DMS 273 (cell line): ENCODE measurements at regions not wholly inside any gene's neighbourhood (a gene's known extent, or its start where the extent isn't known, plus 50 kb on each side); places are given as distances from the start of the nearest gene placed in this dataset.
"Not testable (repeated sequence)": the region's sequence is repeated elsewhere in the genome, so short reads cannot be mapped to it uniquely, and the experiment has no call there.

Experiments used
- DNase-seq: peaks from one replicate; lab custom pipeline; 2025; ENCODE audit not compliant: unreplicated experiment; lab: John Stamatoyannopoulos, UW

DNA sequence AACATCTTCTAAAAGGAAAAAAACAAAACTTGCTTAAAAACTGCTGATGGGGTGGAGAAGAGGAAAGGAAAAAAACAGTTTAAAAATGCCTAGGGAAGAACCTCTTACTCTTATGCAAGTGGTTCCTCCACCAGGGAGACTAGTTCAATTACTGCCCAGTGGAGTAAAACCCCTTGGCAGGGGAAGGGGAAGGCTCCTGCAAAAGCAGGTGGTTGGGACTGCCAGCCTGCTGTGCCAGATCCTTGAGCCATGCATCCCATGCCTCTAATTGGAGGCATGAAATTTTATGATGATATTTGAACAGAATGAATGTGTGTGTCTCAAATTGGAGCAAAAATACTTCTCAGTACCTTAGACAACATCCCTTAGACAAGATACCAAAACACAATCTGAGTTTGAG is 118.8 kb downstream of the FSCB start:
- DNase-seq: peak; percentile 68

DNA sequence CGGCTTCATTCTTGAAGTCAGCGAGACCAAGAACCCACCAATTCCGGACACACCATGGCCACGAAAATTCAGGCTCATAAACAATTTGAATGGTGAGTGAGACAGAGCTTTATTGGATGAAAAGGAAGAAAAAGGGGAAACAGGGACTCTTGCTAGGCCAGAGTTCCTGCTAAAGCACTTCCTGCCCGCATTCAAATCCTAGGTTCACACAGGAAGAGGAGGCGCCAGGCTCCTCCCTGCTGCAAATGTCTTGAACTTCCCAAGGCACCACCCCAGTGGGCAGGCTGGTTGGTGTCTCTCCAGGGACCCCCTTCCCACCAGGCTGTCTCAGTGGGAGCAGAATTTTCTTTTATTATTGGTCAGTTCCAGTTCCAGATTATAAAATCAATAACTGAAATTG is 121.2 kb downstream of the FSCB start:
- no peak for DNase-seq

DNA sequence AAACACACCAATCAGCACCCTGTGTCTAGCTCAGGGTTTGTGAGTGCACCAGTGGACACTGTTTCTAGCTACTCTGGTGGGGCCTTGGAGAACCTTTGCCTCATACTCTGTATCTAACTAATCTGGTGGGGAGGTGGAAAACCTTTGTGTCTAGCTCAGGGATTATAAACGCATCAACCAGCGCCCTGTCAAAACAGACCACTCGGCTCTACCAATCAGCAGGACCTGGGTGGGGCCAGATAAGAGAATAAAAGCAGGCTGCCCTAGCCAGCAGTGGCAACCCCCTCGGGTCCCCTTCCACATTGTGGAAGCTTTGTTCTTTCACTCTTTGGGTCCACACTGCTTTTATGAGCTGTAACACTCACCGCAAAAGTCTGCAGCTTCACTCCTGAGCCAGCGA is 121.8 kb downstream of the FSCB start:
- not testable (repeated sequence) for DNase-seq

GRCh38 chr14:44384601-44385293 is 122.3 kb downstream of the FSCB start:
- DNase-seq: not testable (repeated sequence)

GRCh38 chr14:44384093-44384492 is 123.0 kb downstream of the FSCB start:
- DNase-seq: peak; percentile 26

DNA sequence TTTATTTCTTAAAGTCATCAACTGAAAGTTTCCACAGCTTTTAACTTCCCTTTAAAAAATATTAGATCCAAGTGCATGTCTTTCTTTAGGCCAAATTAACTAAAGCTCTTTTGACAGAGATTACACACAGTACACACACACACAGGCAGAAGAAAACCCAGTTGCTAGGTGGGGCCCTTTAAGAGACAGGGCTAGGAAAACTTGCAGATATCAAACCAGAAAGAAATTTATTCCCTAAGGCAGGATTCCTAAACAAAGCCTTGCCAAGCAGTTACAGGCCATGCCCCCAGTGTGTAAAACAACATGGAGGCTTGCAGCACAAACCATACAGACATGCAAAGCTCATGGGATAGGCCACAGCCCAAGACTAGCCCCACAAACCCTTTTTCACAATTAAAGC is 123.4 kb downstream of the FSCB start:
- DNase-seq: no peak

DNA sequence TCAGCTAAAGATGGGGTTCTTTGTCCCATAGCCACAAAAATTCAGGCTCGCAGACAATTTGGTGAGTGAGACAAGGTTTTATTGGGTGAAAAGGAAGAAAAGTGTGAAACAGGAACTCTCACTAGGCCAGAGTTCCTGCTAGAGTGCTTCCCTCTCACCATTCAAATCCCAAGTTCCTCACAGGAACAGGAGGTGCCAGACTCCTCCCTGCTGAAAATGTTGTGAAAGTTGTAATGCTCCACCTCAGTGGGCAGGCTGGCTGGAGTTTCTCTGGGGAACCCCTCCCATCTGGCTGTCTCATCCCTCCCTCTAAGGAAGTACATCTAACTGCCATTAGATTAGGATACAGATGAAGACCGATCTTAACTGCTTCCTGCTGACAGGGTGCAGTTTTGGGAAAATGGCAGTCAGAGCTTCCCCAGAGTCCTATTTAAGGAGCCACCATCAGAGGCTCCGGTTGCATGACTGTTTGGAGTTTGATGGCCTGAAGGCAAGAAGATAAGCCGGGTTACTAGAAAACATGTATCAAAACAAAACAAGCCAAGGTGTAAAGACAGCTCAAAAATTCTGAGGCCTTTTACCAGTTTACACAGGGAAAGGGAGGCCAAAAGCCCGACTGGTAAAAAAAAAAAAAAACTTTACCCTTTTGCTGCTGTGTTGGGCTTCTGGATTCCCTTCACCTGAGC is 127.6 kb downstream of the FSCB start:
- peak; percentile 19 for DNase-seq

DNA sequence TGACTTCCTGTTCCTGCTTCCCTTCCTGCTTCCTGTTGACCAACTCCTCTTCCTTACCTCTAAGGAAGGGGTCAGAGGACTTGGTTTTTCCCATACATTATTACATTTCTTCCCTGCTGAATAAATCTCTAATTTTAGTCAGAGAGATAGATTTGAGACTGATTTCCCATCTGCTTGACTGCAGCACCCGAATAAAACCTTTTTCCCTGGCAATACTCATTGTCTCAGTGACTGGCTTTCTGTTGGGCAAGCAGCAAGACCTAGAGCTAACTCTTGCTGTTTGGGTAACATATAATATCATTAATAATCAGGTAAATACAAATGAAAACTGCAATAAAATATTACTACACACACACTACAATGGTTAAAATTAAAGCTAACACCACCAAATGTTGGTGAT is 132.2 kb downstream of the FSCB start:
- no peak for DNase-seq

DNA sequence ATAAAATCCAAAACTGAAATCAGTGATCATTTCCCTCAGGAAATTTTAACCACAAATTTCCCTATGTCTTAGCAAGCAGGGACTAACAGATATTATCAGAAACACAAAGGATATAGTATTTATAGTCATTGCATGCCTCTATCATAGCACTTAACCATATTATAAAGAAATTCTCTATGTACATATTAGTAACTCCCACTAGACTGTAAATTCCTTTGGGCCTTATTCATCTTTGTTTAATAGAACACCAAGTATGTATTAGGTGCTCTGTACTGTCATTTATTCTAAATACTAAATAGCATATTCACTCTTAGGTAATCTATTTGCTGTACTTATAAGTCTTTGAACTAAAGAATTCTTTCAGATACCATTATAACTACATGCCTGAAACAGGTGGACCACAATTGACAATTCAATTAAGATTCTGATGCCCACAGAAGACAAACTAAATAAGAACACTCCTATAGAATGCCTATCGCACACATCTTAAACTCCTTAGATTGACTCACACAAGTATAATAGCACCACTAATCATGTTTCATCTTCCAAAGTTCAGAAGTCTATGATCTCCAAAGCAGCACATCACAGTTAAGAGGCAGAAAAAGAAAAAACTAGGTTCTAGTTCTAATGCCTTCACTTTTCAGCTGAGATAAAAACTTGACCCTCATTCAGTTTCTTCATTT is 134.1 kb downstream of the FSCB start:
- no peak for DNase-seq

DNA sequence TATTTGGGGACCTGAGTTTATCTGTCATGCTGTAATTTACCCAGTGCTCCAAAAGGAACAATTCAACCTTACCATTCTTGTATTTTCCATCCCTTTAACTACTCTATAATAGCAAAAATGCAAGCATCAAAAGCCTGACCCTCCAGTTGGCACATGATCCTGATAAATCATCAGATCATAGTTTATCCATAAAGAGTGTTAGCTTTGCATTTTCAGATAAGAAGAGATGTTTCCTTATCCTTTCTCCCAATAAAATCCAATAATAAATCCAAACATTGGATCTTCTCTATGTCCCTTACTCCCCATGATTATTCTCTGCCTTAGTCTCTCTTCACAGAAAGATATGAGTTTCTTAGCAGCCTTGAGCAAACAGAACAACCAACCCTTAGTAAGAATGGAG is 134.9 kb downstream of the FSCB start:
- DNase-seq: no peak

GRCh38 chr14:44370727-44371126 is 136.4 kb downstream of the FSCB start:
- no peak for DNase-seq

DNA sequence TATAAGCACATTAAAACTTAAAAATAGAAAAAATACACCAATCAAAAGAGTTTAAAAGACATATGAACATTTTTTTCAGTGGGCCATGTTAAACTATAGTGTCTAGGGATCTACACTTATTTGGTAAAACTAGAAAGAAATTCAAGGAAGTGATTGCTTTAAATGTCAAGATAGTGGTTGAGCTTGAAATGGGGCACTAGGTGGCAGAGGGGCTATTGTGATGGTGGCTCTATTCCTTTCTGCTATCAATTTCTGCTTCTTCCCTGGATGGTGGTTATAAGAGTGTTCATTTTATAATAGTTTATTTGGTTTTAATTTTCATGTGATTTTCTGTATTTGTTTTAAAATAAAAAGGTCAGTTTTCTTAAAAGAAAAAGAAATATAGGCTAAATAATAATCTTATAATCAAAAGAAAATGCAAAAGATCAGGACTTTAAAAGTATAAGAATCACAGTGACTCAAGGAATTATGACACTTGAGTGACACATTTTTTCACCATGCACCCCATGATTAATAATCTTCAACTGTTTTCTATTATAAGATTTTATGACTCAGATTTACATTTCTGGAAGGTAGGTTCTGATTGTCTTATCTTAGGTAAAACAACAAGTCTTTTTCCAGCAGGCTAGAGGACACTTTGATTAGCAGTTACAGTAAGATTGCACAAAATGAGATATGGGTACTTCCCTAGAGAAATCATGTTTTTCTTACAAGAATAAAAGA is 137.5 kb downstream of the FSCB start:
- DNase-seq: peak; percentile 11

DNA sequence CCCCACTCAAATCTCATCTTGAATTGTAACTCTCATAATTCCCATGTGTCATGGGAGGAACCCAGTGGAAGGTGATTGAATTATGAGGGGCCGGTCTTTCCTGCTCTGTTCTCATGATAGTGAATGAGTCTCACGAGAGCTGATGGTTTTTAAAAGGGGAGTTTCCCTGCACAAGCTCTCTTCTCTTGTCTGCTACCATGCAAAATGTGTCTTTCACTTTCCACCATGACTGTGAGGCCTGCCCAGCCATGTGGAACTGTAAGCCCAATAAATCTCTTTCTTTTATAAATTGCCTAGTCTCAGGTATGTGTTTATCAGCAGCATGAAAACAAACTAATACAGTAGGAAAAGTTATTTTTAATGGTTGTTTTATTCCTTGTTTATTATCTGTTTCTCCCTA is 146.0 kb downstream of the FSCB start:
- DNase-seq: no peak

GRCh38 chr14:44353805-44354204 is 153.3 kb downstream of the FSCB start:
- DNase-seq: no peak

DNA sequence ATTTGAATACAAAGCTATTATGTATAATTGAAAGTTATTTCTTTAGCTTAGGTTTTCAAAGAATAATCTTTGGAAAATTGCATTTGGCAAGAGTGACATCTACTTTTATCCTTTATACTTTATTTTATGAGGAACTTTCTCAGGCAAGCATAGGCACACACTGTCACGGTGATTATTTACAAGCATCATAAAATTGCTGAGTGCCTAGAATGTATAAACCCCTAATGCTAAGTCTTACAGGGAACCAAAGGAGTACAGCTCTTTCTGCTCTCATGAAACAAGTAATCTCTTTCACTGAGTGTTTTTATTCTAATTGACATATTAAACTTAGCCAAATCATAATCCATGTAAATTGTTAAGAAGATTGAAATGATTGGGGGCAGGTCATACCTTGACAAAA is 154.9 kb downstream of the FSCB start:
- DNase-seq: no peak

DNA sequence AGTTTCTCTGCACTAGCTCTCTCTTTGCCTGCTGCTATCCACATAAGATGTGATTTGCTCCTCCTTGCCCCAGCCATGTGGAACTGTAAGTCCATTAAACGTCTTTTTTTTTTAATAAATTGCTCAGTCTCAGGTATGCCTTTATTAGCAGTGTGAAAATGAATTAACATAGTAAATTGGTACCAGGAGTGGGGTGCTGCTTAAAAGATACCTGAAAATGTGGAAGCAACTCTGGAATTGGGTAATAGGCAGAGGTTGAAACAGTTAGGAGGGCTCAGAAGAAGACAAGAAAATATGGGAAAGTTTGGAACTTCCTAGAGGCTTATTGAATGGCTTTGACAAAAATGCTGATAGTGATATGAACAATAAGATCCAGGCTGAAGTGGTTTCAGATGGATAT is 159.8 kb downstream of the FSCB start:
- DNase-seq: no peak

DNA sequence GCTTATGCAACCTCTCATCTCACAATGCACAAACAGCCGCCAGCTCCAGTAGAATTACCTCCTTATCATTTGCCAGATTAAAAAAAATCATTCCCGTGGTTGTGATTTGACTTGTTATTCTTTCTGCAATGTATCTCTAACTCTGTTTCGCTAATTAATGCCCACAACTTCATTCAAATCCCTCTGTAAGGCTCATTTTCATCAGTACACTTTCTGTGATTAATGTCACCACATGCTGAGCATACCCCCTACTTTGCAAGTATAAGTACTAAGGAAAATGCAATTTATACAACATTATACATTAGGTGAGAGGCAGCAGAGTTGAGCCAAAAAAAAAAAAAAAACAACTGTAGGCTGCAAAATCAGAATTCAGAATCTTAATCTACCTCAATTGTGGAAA is 166.0 kb downstream of the FSCB start:
- DNase-seq: peak; percentile 4

DNA sequence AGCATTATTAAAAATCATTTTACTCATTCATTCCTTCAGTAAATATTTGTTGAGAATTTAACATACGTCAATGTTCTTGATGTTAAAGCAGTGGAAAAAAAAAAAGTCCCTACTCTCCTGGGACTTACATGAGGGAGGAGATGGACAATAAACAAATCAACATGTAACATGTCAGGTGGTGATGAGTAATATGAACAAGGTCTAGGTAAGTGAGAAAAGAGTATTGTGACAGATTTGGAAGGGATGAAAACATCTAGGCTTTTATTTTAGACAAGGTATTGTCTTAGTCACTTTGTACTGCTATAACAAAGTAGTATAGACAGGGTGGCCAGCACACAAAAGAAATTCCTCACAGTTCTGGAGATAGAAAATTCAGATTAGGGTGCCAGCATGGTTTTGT is 167.2 kb downstream of the FSCB start:
- no peak for DNase-seq

- DNase-seq: no peak
These were observed 167.9 kb downstream of the FSCB start for GRCh38 chr14:44339231-44339630.

DNA sequence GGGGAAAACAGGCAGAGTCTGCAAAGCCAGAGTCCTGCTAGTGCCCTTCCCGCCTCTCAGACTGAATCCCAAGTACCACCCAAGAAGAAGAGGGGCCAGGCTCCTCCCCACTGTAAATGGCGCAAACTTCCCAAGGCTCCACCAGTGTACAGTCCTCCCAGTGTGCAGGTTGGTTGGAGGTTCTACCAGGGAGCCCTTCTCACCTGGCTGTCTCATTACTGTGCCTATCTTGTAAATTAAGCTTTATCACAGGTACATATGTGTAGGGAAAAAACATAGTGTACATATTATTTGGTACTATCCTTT is 189.7 kb downstream of the FSCB start:
- DNase-seq: no peak

DNA sequence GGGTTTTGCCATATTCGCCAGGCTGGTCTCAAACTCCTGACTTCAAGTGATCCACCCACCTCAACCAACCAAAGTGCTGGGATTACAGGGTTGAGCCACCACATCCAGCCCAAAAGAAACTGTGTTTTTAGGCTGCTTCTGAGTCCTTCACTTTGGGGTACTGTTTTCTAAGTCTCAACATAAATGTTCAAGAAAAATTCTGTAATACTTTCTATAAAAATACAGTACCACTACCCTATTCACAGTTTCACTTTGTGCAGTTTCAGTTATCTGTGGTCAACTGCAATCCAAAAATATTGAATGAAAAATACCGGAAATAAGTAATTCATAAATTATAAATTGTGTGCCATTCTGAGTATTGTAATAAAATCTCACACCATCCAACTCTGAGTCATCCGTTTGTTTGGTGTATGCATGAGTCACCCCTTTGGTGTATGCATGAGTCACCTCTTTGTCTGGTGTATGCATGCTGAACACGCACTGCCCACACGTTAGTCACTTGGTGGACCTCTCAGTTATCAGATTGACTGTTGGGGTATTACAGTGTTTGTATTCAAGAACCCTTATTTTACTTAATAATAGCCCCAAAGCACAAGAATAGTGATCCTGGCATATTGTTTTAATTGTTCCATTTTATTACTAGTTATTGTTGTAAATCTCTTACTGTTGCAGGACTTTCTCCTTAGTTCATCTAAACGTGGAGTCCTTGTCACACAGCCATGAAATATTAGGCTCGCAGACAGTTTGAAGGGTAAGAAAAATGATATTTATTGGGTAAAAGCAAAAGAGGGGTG is 190.2 kb downstream of the FSCB start:
- peak; percentile 42 for DNase-seq
